K562 (cell line): ENCODE measurements at regions not wholly inside any gene's neighbourhood (a gene's known extent, or its start where the extent isn't known, plus 50 kb on each side); places are given as distances from the start of the nearest gene placed in this dataset.

Experiments used
- ATAC-seq: fragments of 200-7000 bp; cut with Tn5 transposase; 3 replicates; pipeline ENCODE4 v1.9.1; 2020; ENCODE audit warnings: moderate library complexity
- BruUV-seq: library from RNA; stranded (reverse); fragments of 400-500 nt; replicated peaks from 2 replicates; lab custom pipeline; 2021; lab: Mats Ljungman, UMichigan
- CTCF ChIA-PET: fragments of 300-600 bp; formaldehyde crosslinking; extraction: SDS; loops from one replicate; lab custom pipeline; 2021; ENCODE audit warnings: low intra/inter-chr PET ratio; lab: Yijun Ruan, JAX
- POLR2A ChIA-PET: fragments of 300-600, 350-650 bp; sonication (Branson Sonifier 250); formaldehyde crosslinking; extraction: SDS; loops from one replicate; lab custom pipeline; 2021; ENCODE audit warnings: antibody characterized with exemption, inconsistent platforms; lab: Yijun Ruan, JAX
- DNase-seq, 4 experiments: peaks; one replicate each; pipeline versions ENCODE4 v3.0.0 to v3.0.0-alpha.2; 2011 to 2018; ENCODE audit warnings: low spot score in 3 of 4, mixed read lengths in 3 of 4; ENCODE audit errors: extremely low read depth in 1 of 4
- FAIRE-seq: peaks from 2 replicates; lab custom pipeline; 2011; peaks lifted over from hg19 to GRCh38; lab: Jason Lieb, UNC
- H2AFZ ChIP-seq: 2 replicates; pipeline ENCODE4 v1.6.0; 2011; ENCODE audit warnings: low read depth, low read length, control low read depth, inconsistent platforms
- H3K27ac ChIP-seq: fragments of 200-600 bp; 3 replicates; pipeline ENCODE4 v1.8.0; 2011; ENCODE audit warnings: low read depth, mild to moderate bottlenecking, control low read depth, inconsistent platforms, low read length, moderate library complexity, mixed read lengths; ENCODE audit errors: extremely low read depth
- H3K27me3 ChIP-seq, 2 experiments: fragments of 300-600 bp in 1 of 2; 2 replicates in 1 of 2; 3 replicates in 1 of 2; pipeline versions ENCODE4 v1.6.0 to v1.8.0; 2011; ENCODE audit warnings: inconsistent platforms in 2 of 2, low read length in 2 of 2, mild to moderate bottlenecking in 1 of 2, mixed read lengths in 1 of 2, moderate library complexity in 1 of 2; ENCODE audit not compliant: control insufficient read depth in 2 of 2, insufficient read depth in 2 of 2
- H3K36me3 ChIP-seq: fragments of 300-600 bp; 3 replicates; pipeline ENCODE4 v1.8.0; 2011; ENCODE audit warnings: mild to moderate bottlenecking, low read length, inconsistent platforms; ENCODE audit not compliant: control insufficient read depth, insufficient read depth
- H3K4me1 ChIP-seq, 2 experiments: fragments of 200-600 bp in 1 of 2; replicated peaks in 1 of 2; 2 replicates in 1 of 2; 3 replicates in 1 of 2; pipeline versions ENCODE4 v1.5.1 to v1.8.0; 2011; ENCODE audit warnings: inconsistent platforms in 2 of 2, low read length in 2 of 2, mild to moderate bottlenecking in 1 of 2, mixed read lengths in 1 of 2, moderate library complexity in 1 of 2; ENCODE audit not compliant: control insufficient read depth in 2 of 2, insufficient read depth in 2 of 2
- H3K4me2 ChIP-seq: 2 replicates; pipeline ENCODE4 v1.6.1; 2011; ENCODE audit warnings: low read length, control low read depth, inconsistent platforms, mixed read lengths; ENCODE audit not compliant: insufficient read depth
- H3K4me3 ChIP-seq: fragments of 200-600 bp; sonication (generic), shearing (Covaris generic); 2 replicates; pipeline ENCODE4 v1.5.1; 2016; ENCODE audit warnings: control low read depth, inconsistent platforms
- H3K79me2 ChIP-seq: fragments of 200-600 bp; 3 replicates; pipeline ENCODE4 v1.8.0; 2011; ENCODE audit warnings: low read length, inconsistent platforms; ENCODE audit not compliant: control insufficient read depth, insufficient read depth
- H3K9ac ChIP-seq, 2 experiments: 2 replicates each; pipeline versions ENCODE4 v1.6.0 to v1.6.1; 2011; ENCODE audit warnings: low read depth in 2 of 2, low read length in 2 of 2, control low read depth in 1 of 2, inconsistent platforms in 1 of 2, mild to moderate bottlenecking in 1 of 2, mixed read lengths in 1 of 2; ENCODE audit not compliant: insufficient read depth in 1 of 2
- H3K9me1 ChIP-seq: one replicate; pipeline ENCODE4 v1.6.0; 2011; ENCODE audit warnings: inconsistent platforms, mild to moderate bottlenecking, low read length, moderate library complexity; ENCODE audit not compliant: control insufficient read depth, insufficient read depth
- H3K9me3 ChIP-seq: replicated peaks from 2 replicates; pipeline ENCODE4 v1.5.1; 2011; ENCODE audit warnings: low read depth, low read length, inconsistent platforms; ENCODE audit not compliant: control insufficient read depth, insufficient read depth
- H4K20me1 ChIP-seq: replicated peaks from 2 replicates; pipeline ENCODE4 v1.6.1; 2011; ENCODE audit warnings: low read length, inconsistent platforms, mixed read lengths; ENCODE audit not compliant: control insufficient read depth, insufficient read depth
- BRF1 ChIP-seq: IDR thresholded peaks from 3 replicates; pipeline ENCODE4 v1.6.1; 2011; ENCODE audit warnings: borderline replicate concordance, mild to moderate bottlenecking; ENCODE audit not compliant: insufficient read length; ENCODE audit errors: extremely low read depth
- ERF ChIP-seq: fragments of 450-650 bp; formaldehyde crosslinking; IDR thresholded peaks from 2 replicates; pipeline ENCODE4 v1.4.0; 2020; ENCODE audit warnings: mild to moderate bottlenecking, mixed read lengths
- HSF4 ChIP-seq: fragments of 250-450 bp; sonication (Bioruptor Pico); IDR thresholded peaks from 2 replicates; pipeline ENCODE4 v2.1.2; 2022; ENCODE audit warnings: mild to moderate bottlenecking, moderate library complexity, borderline replicate concordance
- RBM22 ChIP-seq: fragments of 200-400 bp; formaldehyde crosslinking; IDR thresholded peaks from 2 replicates; pipeline ENCODE4 v1.6.1; 2018; ENCODE audit warnings: low read length, low read depth; ENCODE audit not compliant: poor library complexity, severe bottlenecking
- RFX5 ChIP-seq: IDR thresholded peaks from 2 replicates; pipeline ENCODE4 v1.6.1; 2011; ENCODE audit warnings: low read depth, mild to moderate bottlenecking, improper control_type of control experiment, low read length
- SMC3 ChIP-seq: conservative IDR thresholded peaks from 2 replicates; pipeline ENCODE4 v1.6.1; 2011; ENCODE audit warnings: low read depth, low read length, improper control_type of control experiment; ENCODE audit not compliant: insufficient read depth
- YBX1 ChIP-seq: fragments of 450-650 bp; IDR thresholded peaks from 2 replicates; pipeline ENCODE4 v1.7.1; 2016; ENCODE audit warnings: mild to moderate bottlenecking
- ZNF224 ChIP-seq: sonication (generic); formaldehyde crosslinking; IDR thresholded peaks from 2 replicates; pipeline ENCODE4 v1.8.0; 2022; ENCODE audit warnings: mild to moderate bottlenecking, missing genetic modification reagents
- ZNF354B ChIP-seq: fragments of 250-450 bp; sonication (Bioruptor Pico); IDR thresholded peaks from 2 replicates; pipeline ENCODE4 v1.4.0; 2020
- WGBS: fragments of 100-300 bp; shearing (Covaris generic); methylation state at CpG from one replicate; pipeline ENCODE4 v1.1.6; 2016; ENCODE audit warnings: low coverage, mixed read lengths; ENCODE audit not compliant: insufficient coverage; ENCODE audit errors: missing lambda C conversion rate; 5-methylcytosine and 5-hydroxymethylcytosine counted together
- in situ Hi-C: fragments of 300-500 bp; cut with MboI; formaldehyde crosslinking; loops from 4 replicates; pipeline ENCODE4 v1.15.0; 2018; ENCODE audit warnings: inconsistent platforms, mixed read lengths
- intact Hi-C: fragments of 100-400 bp; cut with micrococcal nuclease; formaldehyde crosslinking; loops from 2 replicates; pipeline ENCODE4 v1.14.2; 2022
- TF ChIP-seq, protein P1 (sequence below): sonication (generic); formaldehyde crosslinking; IDR thresholded peaks from 2 replicates; pipeline ENCODE4 v1.8.0; 2022; ENCODE audit warnings: missing genetic modification reagents, mild to moderate bottlenecking, borderline replicate concordance

DNA sequence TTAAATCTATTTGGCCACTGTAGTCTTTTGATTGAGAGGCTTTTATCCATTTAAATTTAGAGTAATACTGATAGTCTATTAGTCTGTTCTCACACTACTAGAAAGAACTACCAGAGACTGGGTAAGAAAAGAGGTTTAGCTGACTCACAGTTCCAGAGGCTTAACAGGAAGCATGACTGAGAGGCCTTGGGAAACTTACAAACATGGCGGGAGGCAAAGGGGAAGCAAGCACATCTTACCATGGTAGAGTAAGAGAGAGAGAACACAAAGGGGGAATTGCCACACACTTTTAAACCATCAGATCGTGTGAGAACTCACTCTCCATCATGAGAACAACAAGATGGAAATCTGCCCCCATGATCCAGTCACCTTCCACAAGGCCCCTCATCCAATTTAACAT is 410.9 kb downstream of the PDGFC start:
- no peak for FAIRE-seq
- ATAC-seq: no peak
- in situ Hi-C loops: no loop called here
- H3K9ac ChIP-seq: no peak overlapping the region
- H3K27ac ChIP-seq: no peak overlapping the region
- WGBS: 0% methylated on average over 2 of the region's 2 CpGs
- intact Hi-C loops: no loop called here
- H2AFZ ChIP-seq: no peak overlapping the region
- H3K4me1 ChIP-seq: no peaks in the 10 kb centered on the region
- ChIA-PET CTCF (no interaction called here), POLR2A (no interaction called here)
- H3K9me3 ChIP-seq: no peaks in the 10 kb centered on the region; the same call in 1 of the 2 replicates
- H3K79me2 ChIP-seq: no peaks in the 10 kb centered on the region
- no peaks in the 10 kb centered on the region for H3K27me3 ChIP-seq
- no peaks in the 10 kb centered on the region for H3K9me1 ChIP-seq
- no peaks in the 10 kb centered on the region for H4K20me1 ChIP-seq
- H3K36me3 ChIP-seq: no peaks in the 10 kb centered on the region
- BruUV-seq: no TSS peak
- no peak for TF ChIP-seq ERF (CRISPR knock-in tag)
- TF ChIP-seq ZNF224 (CRISPR knock-in tag): no peak
- TF ChIP-seq RFX5: no peak
- TF ChIP-seq ZNF354B: no peak
- no peak for TF ChIP-seq BRF1
- no peak for TF ChIP-seq YBX1
- no peak for TF ChIP-seq HSF4 (CRISPR knock-in tag)
- TF ChIP-seq, protein P1, sequence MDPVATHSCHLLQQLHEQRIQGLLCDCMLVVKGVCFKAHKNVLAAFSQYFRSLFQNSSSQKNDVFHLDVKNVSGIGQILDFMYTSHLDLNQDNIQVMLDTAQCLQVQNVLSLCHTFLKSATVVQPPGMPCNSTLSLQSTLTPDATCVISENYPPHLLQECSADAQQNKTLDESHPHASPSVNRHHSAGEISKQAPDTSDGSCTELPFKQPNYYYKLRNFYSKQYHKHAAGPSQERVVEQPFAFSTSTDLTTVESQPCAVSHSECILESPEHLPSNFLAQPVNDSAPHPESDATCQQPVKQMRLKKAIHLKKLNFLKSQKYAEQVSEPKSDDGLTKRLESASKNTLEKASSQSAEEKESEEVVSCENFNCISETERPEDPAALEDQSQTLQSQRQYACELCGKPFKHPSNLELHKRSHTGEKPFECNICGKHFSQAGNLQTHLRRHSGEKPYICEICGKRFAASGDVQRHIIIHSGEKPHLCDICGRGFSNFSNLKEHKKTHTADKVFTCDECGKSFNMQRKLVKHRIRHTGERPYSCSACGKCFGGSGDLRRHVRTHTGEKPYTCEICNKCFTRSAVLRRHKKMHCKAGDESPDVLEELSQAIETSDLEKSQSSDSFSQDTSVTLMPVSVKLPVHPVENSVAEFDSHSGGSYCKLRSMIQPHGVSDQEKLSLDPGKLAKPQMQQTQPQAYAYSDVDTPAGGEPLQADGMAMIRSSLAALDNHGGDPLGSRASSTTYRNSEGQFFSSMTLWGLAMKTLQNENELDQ: no peak
- no peak for TF ChIP-seq SMC3
- TF ChIP-seq RBM22: no peak
- H3K4me2 ChIP-seq: no peak overlapping the region
- H3K4me3 ChIP-seq: no peak overlapping the region
- DNase-seq: no peak
